Endothelial cell of umbilical vein (primary cell): ENCODE measurements at regions not wholly inside any gene's neighbourhood (a gene's known extent, or its start where the extent isn't known, plus 50 kb on each side); places are given as distances from the start of the nearest gene placed in this dataset.
A peak's percentile ranks its signal among the peaks of the same experiment; 100 is the strongest.

Source experiments
- BruUV-seq: library from RNA; stranded (reverse); fragments of 400-500 nt; replicated peaks from 2 replicates; lab custom pipeline; 2021; lab: Mats Ljungman, UMichigan
- CTCF ChIA-PET: fragments of 300-600, 350-600 bp; sonication (Branson Sonifier 250); formaldehyde crosslinking; loops from one replicate; lab custom pipeline; 2021; ENCODE audit warnings: antibody characterized with exemption, inconsistent platforms; lab: Charles Lee
- POLR2A ChIA-PET: fragments of 300-600, 350-600 bp; sonication (Branson Sonifier 250); formaldehyde crosslinking; loops from one replicate; lab custom pipeline; 2021; ENCODE audit warnings: antibody characterized with exemption, inconsistent platforms; lab: Charles Lee
- DNase-seq: peaks from one replicate; pipeline ENCODE4 v3.0.0-alpha.2; 2011; ENCODE audit warnings: low read depth, low spot score
- FAIRE-seq: peaks from 2 replicates; lab custom pipeline; 2011; peaks lifted over from hg19 to GRCh38; lab: Jason Lieb, UNC
- H2AFZ ChIP-seq: 2 replicates; pipeline ENCODE4 v1.6.0; 2012; ENCODE audit warnings: low read depth, low read length, control low read depth, inconsistent platforms
- H3K27ac ChIP-seq: 2 replicates; pipeline ENCODE4 v1.5.1; 2011; ENCODE audit warnings: low read depth, mild to moderate bottlenecking, control low read depth, low read length, moderate library complexity; ENCODE audit not compliant: insufficient read depth
- H3K27me3 ChIP-seq, 2 experiments: 2 replicates each; pipeline versions ENCODE4 v1.6.0 to v1.6.1; 2011; ENCODE audit warnings: low read length in 2 of 2, mixed read lengths in 1 of 2; ENCODE audit not compliant: control insufficient read depth in 2 of 2, insufficient read depth in 2 of 2
- H3K36me3 ChIP-seq, 2 experiments: 2 replicates in 1 of 2; 3 replicates in 1 of 2; pipeline ENCODE4 v1.5.1; 2011; ENCODE audit warnings: low read length in 2 of 2, mild to moderate bottlenecking in 1 of 2, moderate library complexity in 1 of 2; ENCODE audit not compliant: control insufficient read depth in 2 of 2, insufficient read depth in 2 of 2; ENCODE audit errors: extremely low read depth in 1 of 2
- H3K4me1 ChIP-seq: 3 replicates; pipeline ENCODE4 v1.5.1; 2011; ENCODE audit warnings: mild to moderate bottlenecking, low read length; ENCODE audit not compliant: control insufficient read depth, insufficient read depth; ENCODE audit errors: extremely low read depth
- H3K4me2 ChIP-seq: 2 replicates; pipeline ENCODE4 v1.6.1; 2011; ENCODE audit warnings: low read length, control low read depth, mixed read lengths; ENCODE audit not compliant: insufficient read depth
- H3K4me3 ChIP-seq, 3 experiments: fragments of 200-600 bp in 1 of 3; sonication (generic), shearing (Covaris generic) in 1 of 3; replicated peaks in 1 of 3; 2 replicates each; pipeline ENCODE4 v1.5.1; 2011 to 2016; ENCODE audit warnings: control low read depth in 3 of 3, low read length in 3 of 3, mild to moderate bottlenecking in 2 of 3, inconsistent platforms in 1 of 3, low read depth in 1 of 3, moderate library complexity in 1 of 3; ENCODE audit not compliant: insufficient read depth in 1 of 3
- H3K79me2 ChIP-seq: 2 replicates; pipeline ENCODE4 v1.6.0; 2012; ENCODE audit warnings: low read length, inconsistent platforms; ENCODE audit not compliant: control insufficient read depth, insufficient read depth
- H3K9ac ChIP-seq: replicated peaks from 2 replicates; pipeline ENCODE3; 2011; ENCODE audit warnings: low read length, control low read depth; ENCODE audit not compliant: insufficient read depth; ENCODE audit errors: extremely low read depth
- H3K9me1 ChIP-seq: replicated peaks from 3 replicates; pipeline ENCODE4 v1.6.0; 2011; ENCODE audit warnings: mild to moderate bottlenecking, low read length; ENCODE audit not compliant: control insufficient read depth, insufficient read depth; ENCODE audit errors: extremely low read depth
- H3K9me3 ChIP-seq: replicated peaks from 2 replicates; pipeline ENCODE4 v1.5.1; 2012; ENCODE audit warnings: low read length, inconsistent platforms; ENCODE audit not compliant: control insufficient read depth, insufficient read depth
- H4K20me1 ChIP-seq: replicated peaks from 2 replicates; pipeline ENCODE3; 2011; ENCODE audit warnings: mild to moderate bottlenecking, low read length; ENCODE audit not compliant: control insufficient read depth, insufficient read depth; ENCODE audit errors: extremely low read depth
- EZH2 ChIP-seq: IDR thresholded peaks from 2 replicates; pipeline ENCODE4 v1.6.1; 2012; ENCODE audit warnings: borderline replicate concordance, low read depth, mild to moderate bottlenecking, moderate library complexity, low read length, inconsistent platforms; ENCODE audit not compliant: severe bottlenecking
- FOS ChIP-seq: IDR thresholded peaks from 2 replicates; pipeline ENCODE4 v1.6.1; 2011; ENCODE audit warnings: mild to moderate bottlenecking, low read length, moderate library complexity, borderline replicate concordance; ENCODE audit not compliant: insufficient read depth
- GATA2 ChIP-seq: IDR thresholded peaks from 2 replicates; pipeline ENCODE4 v1.7.0; 2011; ENCODE audit warnings: low read depth, mild to moderate bottlenecking, moderate library complexity, mixed read lengths, low read length; ENCODE audit not compliant: insufficient read length, insufficient read depth
- JUN ChIP-seq: IDR thresholded peaks from 2 replicates; pipeline ENCODE4 v1.6.1; 2011; ENCODE audit warnings: borderline replicate concordance, low read depth; ENCODE audit not compliant: insufficient read length, insufficient read depth
- MYC ChIP-seq: IDR thresholded peaks from one replicate; pipeline ENCODE4 v1.6.1; 2011; ENCODE audit warnings: mild to moderate bottlenecking, low read depth, low read length
- POLR2A ChIP-seq: IDR thresholded peaks from 2 replicates; pipeline ENCODE4 v1.6.1; 2012; ENCODE audit warnings: low read depth, mild to moderate bottlenecking, control low read depth, low read length
- POLR2AphosphoS5 ChIP-seq: IDR thresholded peaks from 2 replicates; pipeline ENCODE4 v1.6.1; 2012; ENCODE audit warnings: low read depth, mild to moderate bottlenecking, control low read depth, low read length, moderate library complexity; ENCODE audit not compliant: insufficient read depth
- dilution Hi-C: fragments of 300-500 bp; cut with MboI; formaldehyde crosslinking; loops from one replicate; pipeline ENCODE4 v1.15.0; 2019; ENCODE audit warnings: low sequenced_read_pairs; ENCODE audit not compliant: extremely low pct_ligation_motif_present
- intact Hi-C: fragments of 100-400 bp; cut with micrococcal nuclease; formaldehyde crosslinking; loops from one replicate; pipeline ENCODE4 v1.10.0; 2022
- TF ChIP-seq, protein P1 (sequence below): IDR thresholded peaks from 2 replicates; pipeline ENCODE4 v1.6.1; 2011; ENCODE audit not compliant: insufficient read depth, insufficient read length
- TF ChIP-seq, protein P2 (sequence below), 2 donors: IDR thresholded peaks; 1 replicate in 1 of 2; 2 replicates in 1 of 2; pipeline ENCODE4 v1.5.1; 2011; ENCODE audit warnings: low read length in 2 of 2, mild to moderate bottlenecking in 2 of 2, moderate library complexity in 2 of 2, control low read depth in 1 of 2, inconsistent platforms in 1 of 2, low read depth in 1 of 2; ENCODE audit not compliant: insufficient read depth in 1 of 2; ENCODE audit errors: extremely low read depth in 1 of 2

DNA sequence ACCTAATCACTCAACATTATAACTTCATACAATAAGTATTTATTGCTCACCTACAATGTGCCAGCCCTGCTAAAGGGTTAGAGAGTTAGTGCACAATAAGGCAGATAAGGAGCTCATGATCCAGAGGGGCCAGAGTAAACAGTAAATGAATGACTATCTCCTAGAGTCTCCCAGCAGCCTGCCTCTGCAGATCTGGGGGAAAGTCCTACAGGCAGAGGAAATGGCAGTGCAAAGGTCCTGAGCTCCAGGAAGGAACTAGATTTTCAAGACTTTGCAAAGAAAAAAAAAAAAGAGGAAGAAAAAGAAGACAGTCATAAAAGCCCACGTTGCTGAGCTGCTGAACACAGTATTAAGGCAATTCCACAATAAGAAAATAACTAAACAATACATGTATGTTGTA is 160.1 kb downstream of the SIM1 start:
- intact Hi-C loops (loop anchor here (5.0 kb wide), 1 partner anchor 127 kb away; no protein-coding TSS in a partner anchor), dilution Hi-C loops (no loop called here)
- ChIA-PET POLR2A (no interaction called here), CTCF (interaction anchor here (0.7 to 2.3 kb wide), 14 partner anchors 11 to 197 kb away, joined by 3 to 10 read pairs (median 4); no protein-coding TSS in a partner anchor)
- H2AFZ ChIP-seq: no peak overlapping the region
- peak overlapping the region; percentile 62 for H3K4me2 ChIP-seq
- H3K36me3 ChIP-seq: no peaks in the 10 kb centered on the region
- no peaks in the 10 kb centered on the region for H3K9me3 ChIP-seq
- H3K27ac ChIP-seq: peak overlapping the region; percentile 57
- H3K9ac ChIP-seq: peak overlapping the region; percentile 20
- no peak overlapping the region for H3K4me3 ChIP-seq
- DNase-seq: peak; percentile 86
- H3K9me1 ChIP-seq: no peaks in the 10 kb centered on the region
- peak; percentile 91 for TF ChIP-seq GATA2
- TF ChIP-seq MYC: no peak
- peak; percentile 62 for TF ChIP-seq POLR2AphosphoS5
- TF ChIP-seq FOS: peak; percentile 46
- FAIRE-seq: peak; percentile 92
- peaks cover 41% of the 10 kb centered on the region for H3K4me1 ChIP-seq
- H3K79me2 ChIP-seq: no peaks in the 10 kb centered on the region
- no peaks in the 10 kb centered on the region for H3K27me3 ChIP-seq
- no peaks in the 10 kb centered on the region for H4K20me1 ChIP-seq
- no TSS peak for BruUV-seq

DNA sequence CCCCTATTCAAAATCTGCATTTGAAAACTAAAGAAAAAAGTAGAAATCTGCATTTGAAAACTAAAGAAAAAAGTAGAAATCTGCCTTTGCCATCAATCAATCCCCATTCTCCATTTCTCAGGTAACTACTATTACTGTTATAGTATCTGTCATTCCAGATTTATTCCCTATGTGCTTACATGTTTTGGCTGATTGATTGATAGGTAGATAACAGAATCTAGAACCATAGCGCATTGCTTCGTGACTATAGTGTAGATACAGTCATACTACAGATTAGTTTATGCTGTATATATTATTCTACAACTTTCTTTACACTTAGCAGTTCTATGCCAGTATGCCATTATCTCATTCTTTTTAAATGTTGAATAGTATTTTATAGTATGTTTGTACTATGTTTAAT is 163.0 kb downstream of the SIM1 start:
- Histone ChIP-seq H3K4me2 (no peak overlapping the region), H3K9me1 (no peaks in the 10 kb centered on the region), H3K27me3 (no peaks in the 10 kb centered on the region), H3K4me1 (peaks cover 67% of the 10 kb centered on the region), H3K36me3 (no peaks in the 10 kb centered on the region), H3K4me3 (no peak overlapping the region), H3K79me2 (no peaks in the 10 kb centered on the region), H2AFZ (peak overlapping the region; percentile 34), H4K20me1 (no peaks in the 10 kb centered on the region), H3K9ac (no peak overlapping the region), H3K27ac (peak overlapping the region; percentile 31), H3K9me3 (no peaks in the 10 kb centered on the region)
- no peak for TF ChIP-seq GATA2
- TF ChIP-seq POLR2AphosphoS5: no peak
- TF ChIP-seq, protein P1, sequence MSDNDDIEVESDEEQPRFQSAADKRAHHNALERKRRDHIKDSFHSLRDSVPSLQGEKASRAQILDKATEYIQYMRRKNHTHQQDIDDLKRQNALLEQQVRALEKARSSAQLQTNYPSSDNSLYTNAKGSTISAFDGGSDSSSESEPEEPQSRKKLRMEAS: no peak
- no peak for TF ChIP-seq EZH2
- TF ChIP-seq JUN: no peak
- TF ChIP-seq POLR2A: no peak
- TF ChIP-seq, protein P2, sequence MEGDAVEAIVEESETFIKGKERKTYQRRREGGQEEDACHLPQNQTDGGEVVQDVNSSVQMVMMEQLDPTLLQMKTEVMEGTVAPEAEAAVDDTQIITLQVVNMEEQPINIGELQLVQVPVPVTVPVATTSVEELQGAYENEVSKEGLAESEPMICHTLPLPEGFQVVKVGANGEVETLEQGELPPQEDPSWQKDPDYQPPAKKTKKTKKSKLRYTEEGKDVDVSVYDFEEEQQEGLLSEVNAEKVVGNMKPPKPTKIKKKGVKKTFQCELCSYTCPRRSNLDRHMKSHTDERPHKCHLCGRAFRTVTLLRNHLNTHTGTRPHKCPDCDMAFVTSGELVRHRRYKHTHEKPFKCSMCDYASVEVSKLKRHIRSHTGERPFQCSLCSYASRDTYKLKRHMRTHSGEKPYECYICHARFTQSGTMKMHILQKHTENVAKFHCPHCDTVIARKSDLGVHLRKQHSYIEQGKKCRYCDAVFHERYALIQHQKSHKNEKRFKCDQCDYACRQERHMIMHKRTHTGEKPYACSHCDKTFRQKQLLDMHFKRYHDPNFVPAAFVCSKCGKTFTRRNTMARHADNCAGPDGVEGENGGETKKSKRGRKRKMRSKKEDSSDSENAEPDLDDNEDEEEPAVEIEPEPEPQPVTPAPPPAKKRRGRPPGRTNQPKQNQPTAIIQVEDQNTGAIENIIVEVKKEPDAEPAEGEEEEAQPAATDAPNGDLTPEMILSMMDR (IDR thresholded peaks at IDR 0.05; ENCODE audit: extremely low read depth in 1 of 2, insufficient read depth in 1 of 2, low read depth in 1 of 2, low read length in 2 of 2): no peak
- TF ChIP-seq FOS: peak; percentile 7
- no peak for DNase-seq
- CTCF ChIA-PET: no interaction called here
- dilution Hi-C loops: no loop called here
- intact Hi-C loops: loop anchor here (2.0 to 5.0 kb wide), 2 partner anchors 124 to 163 kb away; partner anchors contain the start of gene SIM1
- POLR2A ChIA-PET: no interaction called here
- no TSS peak for BruUV-seq
- FAIRE-seq: no peak
